B cell (primary cell): ENCODE measurements at regions not wholly inside any gene's neighbourhood (a gene's known extent, or its start where the extent isn't known, plus 50 kb on each side); places are given as distances from the start of the nearest gene placed in this dataset.

Experiments
- ATAC-seq: fragments of 200-7000 bp; cut with Tn5 transposase; one replicate; pipeline ENCODE4 v1.10.0; 2021; ENCODE audit warnings: low read depth, mild to moderate bottlenecking, moderate number of reproducible peaks, moderate library complexity
- CTCF ChIA-PET: fragments of 350-600 bp; sonication (Branson Sonifier 250); formaldehyde crosslinking; loops from one replicate; lab custom pipeline; 2021; ENCODE audit warnings: antibody characterized with exemption, inconsistent platforms; lab: Charles Lee
- POLR2A ChIA-PET: fragments of 350-600 bp; sonication (Branson Sonifier 250); formaldehyde crosslinking; loops from one replicate; lab custom pipeline; 2021; ENCODE audit warnings: antibody characterized with exemption; lab: Charles Lee
- DNase-seq: peaks from one replicate; pipeline ENCODE4 v3.0.0; 2013
- H2AFZ ChIP-seq: 2 replicates; pipeline ENCODE4 v1.6.1; 2012; ENCODE audit warnings: mild to moderate bottlenecking, low read depth, low read length; ENCODE audit not compliant: insufficient read depth, poor library complexity, severe bottlenecking
- H3K27ac ChIP-seq, 2 donors: 1 replicate in 1 of 2; 2 replicates in 1 of 2; pipeline ENCODE4 v1.5.1; 2012 to 2013; ENCODE audit warnings: low read length in 2 of 2, mild to moderate bottlenecking in 2 of 2, moderate library complexity in 1 of 2
- H3K27me3 ChIP-seq, 4 experiments: fragments of 200-600 bp in 1 of 4; sonication (generic) in 1 of 4; replicated peaks in 1 of 4; 1 replicate in 2 of 4; 2 replicates in 2 of 4; pipeline versions ENCODE4 v1.6.1 to v1.7.0; 2013 to 2016; ENCODE audit warnings: low read length in 3 of 4, mild to moderate bottlenecking in 2 of 4, mixed read lengths in 1 of 4, moderate library complexity in 1 of 4; ENCODE audit not compliant: insufficient read depth in 4 of 4, control insufficient read depth in 3 of 4; ENCODE audit errors: control extremely low read depth in 1 of 4
- H3K36me3 ChIP-seq, 2 experiments: replicated peaks in 1 of 2; 1 replicate in 1 of 2; 2 replicates in 1 of 2; pipeline versions ENCODE4 v1.6.1 to v1.7.1; 2013; ENCODE audit warnings: low read length in 1 of 2; ENCODE audit not compliant: insufficient read depth in 2 of 2, control insufficient read depth in 1 of 2; ENCODE audit errors: control extremely low read depth in 1 of 2, extremely low read depth in 1 of 2
- H3K4me1 ChIP-seq, 2 donors: fragments of 200-600 bp in 1 of 2; sonication (generic) in 1 of 2; 1 replicate in 1 of 2; 2 replicates in 1 of 2; pipeline versions ENCODE4 v1.5.1 to v1.6.1; 2013 to 2017; ENCODE audit warnings: low read length in 2 of 2; ENCODE audit not compliant: control insufficient read depth in 2 of 2, insufficient read depth in 2 of 2
- H3K4me2 ChIP-seq: replicated peaks from 2 replicates; pipeline ENCODE3; 2012; ENCODE audit warnings: mild to moderate bottlenecking, low read depth, low read length; ENCODE audit not compliant: poor library complexity, severe bottlenecking
- H3K4me3 ChIP-seq, 5 experiments: fragments of 200-600 bp in 1 of 5; sonication (generic) in 1 of 5; 1 replicate in 3 of 5; 2 replicates in 2 of 5; pipeline versions ENCODE4 v1.5.1 to v1.7.0; 2011 to 2016; ENCODE audit warnings: low read length in 4 of 5, mild to moderate bottlenecking in 4 of 5, low read depth in 2 of 5, control low read depth in 1 of 5, moderate library complexity in 1 of 5; ENCODE audit not compliant: insufficient read depth in 1 of 5; ENCODE audit errors: control extremely low read depth in 1 of 5, extremely low read depth in 1 of 5
- H3K79me2 ChIP-seq: fragments of 200-600 bp; sonication (generic); one replicate; pipeline ENCODE4 v1.6.0; 2016; ENCODE audit warnings: low read length; ENCODE audit not compliant: control insufficient read depth, insufficient read depth
- H3K9ac ChIP-seq: fragments of 200-600 bp; sonication (generic); 2 replicates; pipeline ENCODE4 v1.6.1; 2017; ENCODE audit warnings: mild to moderate bottlenecking, low read length, moderate library complexity
- H3K9me3 ChIP-seq, 3 donors: one replicate each; pipeline versions ENCODE4 v1.6.1 to v1.7.1; 2013; ENCODE audit warnings: low read length in 2 of 3; ENCODE audit not compliant: control insufficient read depth in 2 of 3, insufficient read depth in 1 of 3; ENCODE audit errors: control extremely low read depth in 1 of 3
- H4K20me1 ChIP-seq: 2 replicates; pipeline ENCODE4 v1.6.0; 2012; ENCODE audit warnings: mild to moderate bottlenecking, low read length; ENCODE audit not compliant: insufficient read depth, control insufficient read depth, poor library complexity, severe bottlenecking
- H3K27ac Mint-ChIP-seq: one replicate; pipeline ENCODE4 v1.8.0; 2021; ENCODE audit warnings: mixed read lengths
- H3K27me3 Mint-ChIP-seq: one replicate; pipeline ENCODE4 v1.8.0; 2021; ENCODE audit warnings: mixed read lengths
- H3K4me1 Mint-ChIP-seq: one replicate; pipeline ENCODE4 v1.8.0; 2021; ENCODE audit warnings: mixed read lengths
- H3K4me3 Mint-ChIP-seq: one replicate; pipeline ENCODE4 v1.8.0; 2021; ENCODE audit warnings: mixed read lengths
- H3K9me3 Mint-ChIP-seq: one replicate; pipeline ENCODE4 v1.8.0; 2022; ENCODE audit warnings: mixed read lengths; ENCODE audit not compliant: insufficient read depth
- CTCF ChIP-seq: fragments of 200-600 bp; IDR thresholded peaks from one replicate; pipeline ENCODE4 v1.8.0; 2022; ENCODE audit warnings: antibody characterized with exemption, mild to moderate bottlenecking
- EZH2 ChIP-seq: IDR thresholded peaks from 2 replicates; pipeline ENCODE4 v1.6.1; 2012; ENCODE audit warnings: borderline replicate concordance, low read depth, mild to moderate bottlenecking, moderate library complexity, low read length; ENCODE audit not compliant: insufficient read depth, poor library complexity, severe bottlenecking
- WGBS: methylation state at CpG from one replicate; pipeline ENCODE4 v1.1.5; 2013; ENCODE audit warnings: missing lambda C conversion rate; ENCODE audit not compliant: insufficient coverage; 5-methylcytosine and 5-hydroxymethylcytosine counted together
- intact Hi-C: fragments of 100-400 bp; cut with micrococcal nuclease; formaldehyde crosslinking; loops from one replicate; pipeline ENCODE4 v1.10.0; 2022

- POLR2A ChIA-PET = no interaction called here
- Histone ChIP-seq H3K36me3 (no peaks in the 10 kb centered on the region), H3K9me3 (peaks cover 0 to 4% (median 0%) of the 10 kb centered on the region in 3 donors), H3K4me2 (no peak overlapping the region), H3K27ac (no peak overlapping the region), H4K20me1 (no peaks in the 10 kb centered on the region), H3K79me2 (no peaks in the 10 kb centered on the region), H3K4me3 (no peak overlapping the region), H3K9ac (no peak overlapping the region), H3K4me1 (no peaks in the 10 kb centered on the region), H2AFZ (no peak overlapping the region), H3K27me3 (no peaks in the 10 kb centered on the region)
- Mint-ChIP-seq H3K4me1 (no peaks in the 10 kb centered on the region), H3K9me3 (no peaks in the 10 kb centered on the region), H3K27ac (no peak overlapping the region), H3K4me3 (no peak overlapping the region), H3K27me3 (peaks cover 6% of the 10 kb centered on the region)
- TF ChIP-seq EZH2 (no peak), CTCF (no peak)
- DNase-seq (no peak), ATAC-seq (no peak)
- CTCF ChIA-PET = no interaction called here
- intact Hi-C loops = no loop called here
- 88% methylated on average over 10 of the region's 10 CpGs for WGBS
These were observed 140.5 kb upstream of the CST7 start for GRCh38 chr20:24808616-24809015.

- Mint-ChIP-seq H3K4me1 (no peaks in the 10 kb centered on the region), H3K9me3 (no peaks in the 10 kb centered on the region), H3K27ac (no peak overlapping the region), H3K4me3 (no peak overlapping the region), H3K27me3 (peaks cover 6% of the 10 kb centered on the region)
- Histone ChIP-seq H4K20me1 (no peaks in the 10 kb centered on the region), H2AFZ (no peak overlapping the region), H3K27me3 (no peaks in the 10 kb centered on the region), H3K4me2 (no peak overlapping the region), H3K9ac (no peak overlapping the region), H3K4me1 (no peaks in the 10 kb centered on the region), H3K79me2 (no peaks in the 10 kb centered on the region), H3K9me3 (peaks cover 0 to 4% (median 0%) of the 10 kb centered on the region in 3 donors), H3K4me3 (no peak overlapping the region), H3K36me3 (no peaks in the 10 kb centered on the region), H3K27ac (no peak overlapping the region)
- ChIA-PET POLR2A (no interaction called here), CTCF (no interaction called here)
- no peak for ATAC-seq
- TF ChIP-seq CTCF (no peak), EZH2 (no peak)
- intact Hi-C loops = no loop called here
- DNase-seq = no peak
- WGBS = 86% methylated on average over 12 of the region's 12 CpGs
These were observed 139.5 kb upstream of the CST7 start for GRCh38 chr20:24809606-24810005.
